ENCODE measurements at regions not wholly inside any gene's neighbourhood (a gene's known extent, or its start where the extent isn't known, plus 50 kb on each side); places are given as distances from the start of the nearest gene placed in this dataset.

- TF ChIP-seq POLR2AphosphoS5 (IDR thresholded peaks at IDR 0.05; ENCODE audit: borderline replicate concordance, low read depth, low read length) (no peak), EZH2 (IDR thresholded peaks at IDR 0.05) (no peak)
Measured at GRCh38 chr16:5665834-5666233, 568.2 kb upstream of the EEF2KMT start.

Measured in SK-N-MC (cell line).